ENCODE measurements at regions not wholly inside any gene's neighbourhood (a gene's known extent, or its start where the extent isn't known, plus 50 kb on each side); places are given as distances from the start of the nearest gene placed in this dataset.

DNA sequence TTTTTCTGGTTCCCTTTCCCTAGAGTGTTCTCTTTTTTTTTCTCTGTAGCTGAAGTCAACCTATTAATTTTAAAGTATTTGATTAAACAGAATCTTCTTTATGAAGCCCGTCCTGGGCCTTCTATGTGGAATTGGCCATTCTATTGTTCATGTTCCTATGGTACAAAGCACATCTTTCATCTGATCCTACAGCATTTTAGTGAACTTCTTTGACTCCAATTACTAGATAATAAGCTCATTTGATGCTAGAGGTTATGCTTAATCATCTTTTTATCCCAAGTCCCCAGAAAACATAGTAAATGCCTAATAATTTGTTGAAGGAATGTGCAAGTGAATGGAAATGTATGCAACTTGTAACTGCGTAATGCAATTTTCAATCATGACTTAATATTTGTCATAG is 472.0 kb upstream of the KLF6 start:
- TF ChIP-seq, protein P1, sequence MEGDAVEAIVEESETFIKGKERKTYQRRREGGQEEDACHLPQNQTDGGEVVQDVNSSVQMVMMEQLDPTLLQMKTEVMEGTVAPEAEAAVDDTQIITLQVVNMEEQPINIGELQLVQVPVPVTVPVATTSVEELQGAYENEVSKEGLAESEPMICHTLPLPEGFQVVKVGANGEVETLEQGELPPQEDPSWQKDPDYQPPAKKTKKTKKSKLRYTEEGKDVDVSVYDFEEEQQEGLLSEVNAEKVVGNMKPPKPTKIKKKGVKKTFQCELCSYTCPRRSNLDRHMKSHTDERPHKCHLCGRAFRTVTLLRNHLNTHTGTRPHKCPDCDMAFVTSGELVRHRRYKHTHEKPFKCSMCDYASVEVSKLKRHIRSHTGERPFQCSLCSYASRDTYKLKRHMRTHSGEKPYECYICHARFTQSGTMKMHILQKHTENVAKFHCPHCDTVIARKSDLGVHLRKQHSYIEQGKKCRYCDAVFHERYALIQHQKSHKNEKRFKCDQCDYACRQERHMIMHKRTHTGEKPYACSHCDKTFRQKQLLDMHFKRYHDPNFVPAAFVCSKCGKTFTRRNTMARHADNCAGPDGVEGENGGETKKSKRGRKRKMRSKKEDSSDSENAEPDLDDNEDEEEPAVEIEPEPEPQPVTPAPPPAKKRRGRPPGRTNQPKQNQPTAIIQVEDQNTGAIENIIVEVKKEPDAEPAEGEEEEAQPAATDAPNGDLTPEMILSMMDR (IDR thresholded peaks at IDR 0.05), result no peak
- TF ChIP-seq POLR2A (IDR thresholded peaks at IDR 0.05), result no peak
- no peak for TF ChIP-seq POLR2AphosphoS5 (IDR thresholded peaks at IDR 0.05)
